GM23248 (cell line): ENCODE measurements at regions not wholly inside any gene's neighbourhood (a gene's known extent, or its start where the extent isn't known, plus 50 kb on each side); places are given as distances from the start of the nearest gene placed in this dataset.
A peak's percentile ranks its signal among the peaks of the same experiment; 100 is the strongest.

Experiments
- DNase-seq: peaks from one replicate; pipeline ENCODE4 v3.0.0-alpha.2; 2015
- H2AFZ ChIP-seq: fragments of 200-600 bp; sonication (generic); 2 replicates; pipeline ENCODE4 v1.6.1; 2016; ENCODE audit warnings: antibody characterized with exemption
- H3F3A ChIP-seq: fragments of 200-600 bp; sonication (generic); 2 replicates; pipeline ENCODE4 v1.6.1; 2016; ENCODE audit warnings: mild to moderate bottlenecking, antibody characterized with exemption, mixed run types; ENCODE audit not compliant: insufficient read depth
- H3K27ac ChIP-seq: fragments of 200-600 bp; sonication (generic); 2 replicates; pipeline ENCODE4 v1.5.1; 2016; ENCODE audit warnings: mild to moderate bottlenecking
- H3K27me3 ChIP-seq: fragments of 200-600 bp; sonication (generic); replicated peaks from 2 replicates; pipeline ENCODE4 v1.6.1; 2016; ENCODE audit warnings: mild to moderate bottlenecking; ENCODE audit not compliant: insufficient read depth
- H3K36me3 ChIP-seq: fragments of 200-600 bp; sonication (generic); 2 replicates; pipeline ENCODE4 v1.6.1; 2016; ENCODE audit warnings: low read depth, mild to moderate bottlenecking
- H3K4me1 ChIP-seq: fragments of 200-600 bp; sonication (generic); 2 replicates; pipeline ENCODE4 v1.6.1; 2016; ENCODE audit warnings: mild to moderate bottlenecking; ENCODE audit not compliant: insufficient read depth
- H3K4me2 ChIP-seq: fragments of 200-600 bp; sonication (generic); one replicate; pipeline ENCODE4 v1.6.1; 2016; ENCODE audit warnings: mild to moderate bottlenecking; ENCODE audit not compliant: unreplicated experiment
- H3K4me3 ChIP-seq: fragments of 200-600 bp; sonication (generic); 2 replicates; pipeline ENCODE4 v1.5.1; 2016; ENCODE audit warnings: mild to moderate bottlenecking
- H3K79me2 ChIP-seq: fragments of 200-600 bp; sonication (generic); 2 replicates; pipeline ENCODE4 v1.6.1; 2016; ENCODE audit warnings: mild to moderate bottlenecking; ENCODE audit not compliant: insufficient read depth
- H3K9ac ChIP-seq: fragments of 200-600 bp; sonication (generic); 2 replicates; pipeline ENCODE4 v1.6.1; 2016; ENCODE audit warnings: mild to moderate bottlenecking
- H3K9me2 ChIP-seq: fragments of 200-600 bp; sonication (generic); 2 replicates; pipeline ENCODE4 v1.6.1; 2016; ENCODE audit warnings: mixed run types, mild to moderate bottlenecking, moderate library complexity; ENCODE audit not compliant: insufficient read depth
- H3K9me3 ChIP-seq: fragments of 200-600 bp; sonication (generic); one replicate; pipeline ENCODE4 v1.6.1; 2017; ENCODE audit warnings: low read depth
- H4K20me1 ChIP-seq: fragments of 200-600 bp; sonication (generic); 2 replicates; pipeline ENCODE4 v1.6.0; 2016; ENCODE audit not compliant: insufficient read depth
- EZH2 ChIP-seq: fragments of 200-600 bp; sonication (generic); IDR thresholded peaks from 2 replicates; pipeline ENCODE4 v1.6.1; 2018; ENCODE audit warnings: antibody characterized with exemption, mild to moderate bottlenecking; ENCODE audit not compliant: insufficient read depth, poor library complexity, severe bottlenecking
- EZH2phosphoT487 ChIP-seq: fragments of 200-600 bp; sonication (generic); IDR thresholded peaks from 2 replicates; pipeline ENCODE4 v1.6.1; 2018; ENCODE audit warnings: antibody characterized with exemption, moderate library complexity, mild to moderate bottlenecking, low read depth; ENCODE audit not compliant: insufficient read depth
- WGBS, 2 experiments: methylation state at CpG; one replicate each; pipeline ENCODE4 v1.1.6; 2015 to 2017; ENCODE audit warnings: low lambda C conversion rate in 2 of 2, low coverage in 1 of 2; ENCODE audit errors: missing lambda C conversion rate in 2 of 2; 5-methylcytosine and 5-hydroxymethylcytosine counted together
- in situ Hi-C: fragments of 300-500 bp; cut with MboI; formaldehyde crosslinking; loops from 2 replicates; pipeline ENCODE4 v1.15.0; 2020

DNA sequence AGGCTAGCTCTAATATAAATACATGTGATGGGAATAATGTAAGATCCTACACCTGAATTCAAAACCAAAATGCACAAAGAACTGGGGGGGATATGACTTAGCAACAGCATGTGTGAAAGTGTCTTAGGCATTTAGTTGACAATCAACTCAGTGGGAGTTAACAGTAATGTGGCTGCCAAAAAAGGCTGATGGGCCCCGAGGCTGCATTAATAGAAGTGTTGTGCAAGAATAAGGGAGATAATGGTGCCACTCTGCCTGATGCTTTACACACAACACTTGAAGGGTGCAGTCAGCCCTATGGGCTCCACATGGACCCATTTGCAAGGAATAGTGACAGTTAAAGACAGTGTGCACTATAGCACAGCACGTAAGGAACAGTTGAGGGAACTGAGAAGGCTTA is 649.4 kb upstream of the ZEB2 start:
- Histone ChIP-seq H4K20me1 (no peaks in the 10 kb centered on the region), H3K36me3 (no peaks in the 10 kb centered on the region), H3K4me1 (no peaks in the 10 kb centered on the region), H3K4me2 (no peak overlapping the region), H3K27me3 (no peaks in the 10 kb centered on the region), H3K9me3 (no peaks in the 10 kb centered on the region), H2AFZ (no peak overlapping the region), H3K4me3 (no peak overlapping the region), H3K9me2 (peaks cover 5% of the 10 kb centered on the region; the same call in 1 of the 2 replicates), H3K9ac (no peak overlapping the region), H3F3A (no peaks in the 10 kb centered on the region), H3K27ac (no peak overlapping the region), H3K79me2 (no peaks in the 10 kb centered on the region)
- WGBS, 2 experiments = 53 to 58% methylated on average over 2 of the region's 2 CpGs
- in situ Hi-C loops = no loop called here
- TF ChIP-seq EZH2phosphoT487 = no peak
- no peak for TF ChIP-seq EZH2
- DNase-seq = no peak

DNA sequence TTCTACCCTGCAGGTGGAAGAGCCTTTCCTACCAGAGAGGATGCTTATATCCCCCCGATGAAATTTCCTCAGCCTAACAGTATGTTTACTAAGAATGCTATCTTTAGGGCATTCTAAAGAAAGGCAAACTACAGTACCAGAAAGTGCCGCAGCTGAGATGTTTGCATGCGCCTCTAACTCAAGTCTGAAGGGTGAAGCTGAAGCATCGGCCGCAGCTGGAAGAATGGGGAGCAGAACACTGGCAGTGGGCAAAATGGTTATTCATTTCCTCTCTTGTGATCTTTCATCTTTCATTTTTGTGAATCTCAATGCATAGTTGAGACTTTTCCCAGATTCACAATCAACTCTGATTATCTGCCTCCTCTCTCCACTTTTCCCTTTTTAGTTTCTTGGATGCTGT is 648.2 kb upstream of the ZEB2 start:
- Histone ChIP-seq H3K27me3 (no peaks in the 10 kb centered on the region), H3K4me1 (no peaks in the 10 kb centered on the region), H3K9me2 (no peaks in the 10 kb centered on the region), H3K9me3 (no peaks in the 10 kb centered on the region), H3K79me2 (no peaks in the 10 kb centered on the region), H3K4me3 (no peak overlapping the region), H3K9ac (no peak overlapping the region), H3K36me3 (no peaks in the 10 kb centered on the region), H3F3A (no peaks in the 10 kb centered on the region), H3K27ac (no peak overlapping the region), H3K4me2 (no peak overlapping the region), H2AFZ (no peak overlapping the region), H4K20me1 (no peaks in the 10 kb centered on the region)
- DNase-seq = no peak
- in situ Hi-C loops = no loop called here
- TF ChIP-seq EZH2phosphoT487 (no peak), EZH2 (no peak)
- 66 to 69% methylated on average over 5 of the region's 5 CpGs for WGBS, 2 experiments

DNA sequence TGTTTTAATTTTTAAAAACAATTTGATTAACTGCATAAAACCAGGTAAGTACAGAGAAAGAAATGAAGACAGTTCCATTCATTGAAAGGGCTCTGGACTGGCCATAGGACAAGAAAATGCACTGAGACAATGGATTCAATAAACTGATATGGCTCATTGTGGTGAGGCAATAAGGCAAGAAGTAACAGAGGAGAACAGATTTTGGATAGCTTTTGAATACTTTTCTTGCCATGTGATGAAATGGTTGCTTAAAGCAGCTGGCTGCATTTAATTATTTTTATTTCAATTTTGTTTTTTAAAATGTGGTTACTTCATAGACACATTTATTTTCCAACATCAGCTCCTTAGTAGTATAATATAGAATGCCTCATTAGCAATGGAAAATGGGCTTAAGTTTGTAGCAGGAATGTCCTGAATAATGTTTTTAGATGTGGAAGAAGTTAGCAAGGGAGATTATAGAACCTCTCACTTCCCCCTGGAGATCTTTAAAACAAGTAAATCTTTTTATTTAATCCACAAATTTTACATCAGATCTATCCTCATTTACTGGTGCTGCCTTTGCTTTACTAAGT is 646.9 kb upstream of the ZEB2 start:
- H3K79me2 ChIP-seq = no peaks in the 10 kb centered on the region
- H3K4me2 ChIP-seq = no peak overlapping the region
- H3K36me3 ChIP-seq = no peaks in the 10 kb centered on the region
- no peaks in the 10 kb centered on the region for H3K4me1 ChIP-seq
- H3K9me2 ChIP-seq = no peaks in the 10 kb centered on the region
- H3K27ac ChIP-seq = no peak overlapping the region
- no peaks in the 10 kb centered on the region for H3K27me3 ChIP-seq
- no peaks in the 10 kb centered on the region for H3F3A ChIP-seq
- no peak overlapping the region for H3K4me3 ChIP-seq
- DNase-seq = peak; percentile 9
- TF ChIP-seq EZH2phosphoT487 = no peak
- no peak for TF ChIP-seq EZH2
- no peak overlapping the region for H2AFZ ChIP-seq
- H4K20me1 ChIP-seq = no peaks in the 10 kb centered on the region
- no peaks in the 10 kb centered on the region for H3K9me3 ChIP-seq
- in situ Hi-C loops = no loop called here
- H3K9ac ChIP-seq = no peak overlapping the region

DNA sequence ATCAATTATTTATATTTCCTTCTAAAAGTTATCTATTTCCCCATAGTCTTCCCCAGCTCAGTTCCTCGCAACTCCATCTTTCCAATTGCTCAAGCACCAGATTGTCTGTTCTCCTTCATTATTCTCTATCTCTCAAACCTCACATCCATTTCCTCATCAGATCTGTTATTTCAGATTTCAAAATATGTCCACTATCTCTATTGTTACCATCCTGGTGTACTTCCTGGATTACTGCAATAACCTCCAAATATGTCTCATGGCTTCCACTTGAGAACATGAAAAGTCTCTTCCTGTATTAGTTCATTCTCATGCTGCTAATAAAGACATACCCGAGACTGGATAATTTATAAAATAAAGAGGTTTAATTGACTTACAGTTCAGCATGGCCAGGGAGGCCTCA is 641.7 kb upstream of the ZEB2 start:
- Histone ChIP-seq H3K36me3 (no peaks in the 10 kb centered on the region), H3K9me3 (no peaks in the 10 kb centered on the region), H3K9me2 (no peaks in the 10 kb centered on the region), H3K4me1 (peaks cover 18% of the 10 kb centered on the region), H3K27me3 (no peaks in the 10 kb centered on the region), H3K9ac (no peak overlapping the region), H2AFZ (no peak overlapping the region), H3F3A (peaks cover 15% of the 10 kb centered on the region; the same call in 1 of the 2 replicates), H3K27ac (no peak overlapping the region), H3K4me3 (no peak overlapping the region), H3K4me2 (no peak overlapping the region), H3K79me2 (no peaks in the 10 kb centered on the region), H4K20me1 (no peaks in the 10 kb centered on the region)
- no peak for DNase-seq
- WGBS, 2 experiments = 96 to 98% methylated on average over 2 of the region's 2 CpGs
- no peak for TF ChIP-seq EZH2
- no peak for TF ChIP-seq EZH2phosphoT487
- in situ Hi-C loops = no loop called here

DNA sequence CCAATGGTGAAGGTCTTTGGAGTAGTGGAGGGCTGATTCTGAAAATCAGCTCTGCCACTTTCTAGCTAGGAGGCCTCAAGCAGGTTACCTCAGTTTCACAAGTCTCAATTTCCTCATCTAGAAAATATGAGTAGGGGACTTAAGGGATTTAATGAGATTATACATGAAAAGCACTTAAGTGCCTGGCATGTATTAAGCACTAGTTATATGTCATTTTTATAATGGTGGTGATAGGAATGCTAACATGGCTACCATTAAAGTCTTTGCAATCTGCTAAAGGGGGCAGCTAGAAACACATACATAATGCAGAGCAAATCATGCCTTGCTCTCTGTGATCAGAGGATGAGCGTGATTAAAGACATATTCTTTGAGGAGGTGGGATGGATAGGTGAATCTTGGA is 640.9 kb upstream of the ZEB2 start:
- no peak overlapping the region for H2AFZ ChIP-seq
- TF ChIP-seq EZH2 = no peak
- TF ChIP-seq EZH2phosphoT487 = no peak
- H3K4me3 ChIP-seq = no peak overlapping the region
- no peaks in the 10 kb centered on the region for H3K9me2 ChIP-seq
- no peak overlapping the region for H3K27ac ChIP-seq
- in situ Hi-C loops = no loop called here
- WGBS, 2 experiments = 75 to 82% methylated on average over 1 of the region's 1 CpG
- no peak overlapping the region for H3K9ac ChIP-seq
- DNase-seq = no peak
- H3K4me1 ChIP-seq = peaks cover 18% of the 10 kb centered on the region
- no peaks in the 10 kb centered on the region for H3K9me3 ChIP-seq
- H4K20me1 ChIP-seq = no peaks in the 10 kb centered on the region
- no peak overlapping the region for H3K4me2 ChIP-seq
- no peaks in the 10 kb centered on the region for H3K36me3 ChIP-seq
- H3F3A ChIP-seq = peaks cover 15% of the 10 kb centered on the region; the same call in 1 of the 2 replicates
- no peaks in the 10 kb centered on the region for H3K27me3 ChIP-seq
- H3K79me2 ChIP-seq = no peaks in the 10 kb centered on the region
